Ascending aorta (tissue), 2 donors: ENCODE measurements at regions not wholly inside any gene's neighbourhood (a gene's known extent, or its start where the extent isn't known, plus 50 kb on each side); places are given as distances from the start of the nearest gene placed in this dataset.
"Not testable (repeated sequence)": the region's sequence is repeated elsewhere in the genome, so short reads cannot be mapped to it uniquely, and the experiment has no call there.

Source experiments
- DNase-seq, 2 donors: peaks; one replicate each; pipeline ENCODE4 v3.0.0-alpha.2; 2019; ENCODE audit warnings: low spot score in 2 of 2
- H3K27ac ChIP-seq, 2 donors: fragments of 200-600 bp; sonication (generic); one replicate each; pipeline ENCODE4 v1.5.1; 2016 to 2017; ENCODE audit warnings: mild to moderate bottlenecking in 1 of 2
- H3K27me3 ChIP-seq: fragments of 200-600 bp; sonication (generic); one replicate; pipeline ENCODE4 v1.5.1; 2017
- H3K36me3 ChIP-seq, 2 donors: fragments of 200-600 bp; sonication (generic); one replicate each; pipeline ENCODE4 v1.5.1; 2016
- H3K4me1 ChIP-seq, 2 donors: fragments of 200-600 bp; sonication (generic); one replicate each; pipeline ENCODE4 v1.5.1; 2016 to 2017; ENCODE audit warnings: mild to moderate bottlenecking in 1 of 2
- H3K4me3 ChIP-seq, 2 donors: fragments of 200-600 bp; sonication (generic); one replicate each; pipeline ENCODE4 v1.5.1; 2016 to 2017; ENCODE audit warnings: mild to moderate bottlenecking in 1 of 2
- H3K9me3 ChIP-seq, 2 donors: fragments of 200-600 bp; sonication (generic); one replicate each; pipeline ENCODE4 v1.5.1; 2016
- intact Hi-C: fragments of 100-400 bp; cut with DNase I; formaldehyde crosslinking; loops from one replicate; pipeline ENCODE4 v1.15.1; 2023
- TF ChIP-seq, protein P1 (sequence below), 3 experiments: fragments of 200-600 bp in 2 of 3; fragments of 450-650 bp in 1 of 3; sonication (generic) in 2 of 3; IDR thresholded peaks; one replicate each; pipeline ENCODE4 v1.5.1; 2016 to 2019; ENCODE audit warnings: antibody characterized with exemption in 3 of 3, mild to moderate bottlenecking in 1 of 3, moderate library complexity in 1 of 3

DNA sequence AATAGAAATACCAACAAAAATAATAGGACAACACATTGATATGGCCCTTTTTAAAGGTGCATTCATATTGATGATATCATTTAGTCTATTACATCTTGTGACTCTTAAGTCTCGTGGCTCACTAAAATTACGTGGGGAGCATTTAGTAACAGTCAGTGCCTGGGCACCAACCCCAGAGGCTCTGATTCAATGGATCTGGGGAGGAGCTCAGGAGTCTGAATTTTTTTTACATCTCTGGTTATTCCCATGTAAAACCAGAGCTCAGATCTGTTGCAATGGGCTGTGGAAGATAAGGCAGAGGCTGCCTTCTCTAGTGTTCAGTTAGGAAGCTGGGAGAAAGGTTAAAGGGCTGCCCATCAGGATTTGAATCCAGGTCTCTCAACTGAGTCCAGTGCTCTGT is 549.9 kb upstream of the CDH5 start:
- no peak for DNase-seq
- no peaks in the 10 kb centered on the region for H3K27me3 ChIP-seq
- H3K27ac ChIP-seq = no peak overlapping the region
- H3K4me3 ChIP-seq = no peak overlapping the region
- no peaks in the 10 kb centered on the region for H3K4me1 ChIP-seq
- no peaks in the 10 kb centered on the region for H3K36me3 ChIP-seq
- TF ChIP-seq, protein P1, sequence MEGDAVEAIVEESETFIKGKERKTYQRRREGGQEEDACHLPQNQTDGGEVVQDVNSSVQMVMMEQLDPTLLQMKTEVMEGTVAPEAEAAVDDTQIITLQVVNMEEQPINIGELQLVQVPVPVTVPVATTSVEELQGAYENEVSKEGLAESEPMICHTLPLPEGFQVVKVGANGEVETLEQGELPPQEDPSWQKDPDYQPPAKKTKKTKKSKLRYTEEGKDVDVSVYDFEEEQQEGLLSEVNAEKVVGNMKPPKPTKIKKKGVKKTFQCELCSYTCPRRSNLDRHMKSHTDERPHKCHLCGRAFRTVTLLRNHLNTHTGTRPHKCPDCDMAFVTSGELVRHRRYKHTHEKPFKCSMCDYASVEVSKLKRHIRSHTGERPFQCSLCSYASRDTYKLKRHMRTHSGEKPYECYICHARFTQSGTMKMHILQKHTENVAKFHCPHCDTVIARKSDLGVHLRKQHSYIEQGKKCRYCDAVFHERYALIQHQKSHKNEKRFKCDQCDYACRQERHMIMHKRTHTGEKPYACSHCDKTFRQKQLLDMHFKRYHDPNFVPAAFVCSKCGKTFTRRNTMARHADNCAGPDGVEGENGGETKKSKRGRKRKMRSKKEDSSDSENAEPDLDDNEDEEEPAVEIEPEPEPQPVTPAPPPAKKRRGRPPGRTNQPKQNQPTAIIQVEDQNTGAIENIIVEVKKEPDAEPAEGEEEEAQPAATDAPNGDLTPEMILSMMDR (IDR thresholded peaks at IDR 0.05) = no peak
- intact Hi-C loops = no loop called here
- no peaks in the 10 kb centered on the region for H3K9me3 ChIP-seq

DNA sequence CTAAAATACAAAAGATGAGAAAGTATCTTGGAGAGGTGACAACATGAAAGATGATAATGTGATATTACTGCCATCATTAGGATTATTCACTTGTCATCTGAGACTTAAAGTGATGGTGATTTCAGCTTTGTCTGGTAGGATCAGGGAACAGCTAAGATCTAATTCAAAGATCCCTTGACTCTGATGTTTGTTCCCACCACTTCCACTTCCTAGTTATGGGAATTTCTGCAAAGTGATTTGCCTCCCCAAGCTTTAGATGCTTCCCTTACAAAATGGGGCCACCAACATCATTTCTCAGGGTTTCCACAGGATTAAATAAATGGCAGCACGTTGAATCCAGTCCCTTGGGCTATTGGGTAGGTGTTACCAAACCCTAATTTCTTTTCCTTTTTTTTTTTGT is 550.8 kb upstream of the CDH5 start:
- Histone ChIP-seq H3K4me3 (no peak overlapping the region), H3K27me3 (no peaks in the 10 kb centered on the region), H3K36me3 (no peaks in the 10 kb centered on the region), H3K9me3 (no peaks in the 10 kb centered on the region), H3K27ac (no peak overlapping the region), H3K4me1 (no peaks in the 10 kb centered on the region)
- TF ChIP-seq, protein P1 (IDR thresholded peaks at IDR 0.05) = no peak
- DNase-seq = no peak
- intact Hi-C loops = no loop called here

GRCh38 chr16:65813879-65814278 is 552.6 kb upstream of the CDH5 start:
- H3K4me3 ChIP-seq, H3K36me3 ChIP-seq, H3K4me1 ChIP-seq, H3K9me3 ChIP-seq, H3K27ac ChIP-seq, H3K27me3 ChIP-seq, DNase-seq, intact Hi-C loops: not testable (repeated sequence)

- TF ChIP-seq, protein P1 (IDR thresholded peaks at IDR 0.05) = no peak
- Histone ChIP-seq H3K27ac (no peak overlapping the region), H3K4me1 (no peaks in the 10 kb centered on the region), H3K36me3 (no peaks in the 10 kb centered on the region), H3K4me3 (no peak overlapping the region), H3K9me3 (no peaks in the 10 kb centered on the region), H3K27me3 (no peaks in the 10 kb centered on the region)
- intact Hi-C loops = no loop called here
- no peak for DNase-seq
These were observed 556.9 kb upstream of the CDH5 start for GRCh38 chr16:65809627-65810026.

DNA sequence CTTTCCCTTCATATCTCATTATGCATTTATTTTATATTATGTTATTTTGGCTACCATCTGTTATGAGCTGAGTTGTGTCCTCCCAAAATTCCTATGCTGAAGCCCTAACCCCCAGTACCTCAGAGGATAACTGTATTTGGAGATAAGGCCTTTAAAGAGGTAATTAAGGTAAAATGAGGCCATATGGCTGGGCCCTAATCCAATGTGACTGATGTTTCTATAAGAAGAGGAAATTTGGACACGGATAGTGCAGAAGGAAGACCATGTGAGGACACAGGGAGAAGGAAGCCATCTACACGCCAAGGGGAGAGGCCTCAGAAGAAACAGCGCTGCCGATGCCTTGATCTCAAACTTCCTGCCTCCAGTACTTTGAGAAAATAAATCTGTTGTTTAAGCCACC is 557.7 kb upstream of the CDH5 start:
- H3K4me3 ChIP-seq = no peak overlapping the region
- no peak for DNase-seq
- no peaks in the 10 kb centered on the region for H3K4me1 ChIP-seq
- TF ChIP-seq, protein P1 (IDR thresholded peaks at IDR 0.05) = no peak
- H3K27ac ChIP-seq = no peak overlapping the region
- H3K27me3 ChIP-seq = no peaks in the 10 kb centered on the region
- no peaks in the 10 kb centered on the region for H3K36me3 ChIP-seq
- intact Hi-C loops = no loop called here
- H3K9me3 ChIP-seq = no peaks in the 10 kb centered on the region

DNA sequence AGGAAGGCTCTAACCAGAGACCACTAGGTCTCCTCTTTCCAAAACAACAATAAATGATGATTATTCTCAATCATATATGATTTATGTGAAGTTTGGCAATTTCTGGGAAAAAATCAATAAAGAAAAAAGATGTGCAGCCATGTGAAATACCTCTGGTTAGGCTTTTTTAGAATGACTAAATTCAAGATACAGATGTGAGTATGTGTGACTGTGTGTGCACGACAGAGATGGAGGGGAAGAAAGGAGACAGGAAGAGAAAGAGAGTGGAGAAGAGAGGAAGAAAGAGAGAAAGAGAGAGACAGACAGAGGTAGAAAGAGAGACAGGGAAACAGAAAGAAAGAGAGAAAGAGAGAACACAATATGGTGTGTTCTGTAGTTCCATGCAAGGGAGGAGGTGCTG is 558.6 kb upstream of the CDH5 start:
- TF ChIP-seq, protein P1 (IDR thresholded peaks at IDR 0.05) = no peak
- Histone ChIP-seq H3K9me3 (no peaks in the 10 kb centered on the region), H3K36me3 (no peaks in the 10 kb centered on the region), H3K4me3 (no peak overlapping the region), H3K4me1 (no peaks in the 10 kb centered on the region), H3K27me3 (no peaks in the 10 kb centered on the region), H3K27ac (no peak overlapping the region)
- intact Hi-C loops = no loop called here
- DNase-seq = no peak

GRCh38 chr16:65805704-65806103 is 560.8 kb upstream of the CDH5 start:
- H3K27ac ChIP-seq, DNase-seq, H3K36me3 ChIP-seq, H3K27me3 ChIP-seq, intact Hi-C loops, H3K4me1 ChIP-seq, H3K4me3 ChIP-seq, H3K9me3 ChIP-seq: not testable (repeated sequence)
